HEK293 (cell line): ENCODE measurements at regions not wholly inside any gene's neighbourhood (a gene's known extent, or its start where the extent isn't known, plus 50 kb on each side); places are given as distances from the start of the nearest gene placed in this dataset.

Experiments
- CTCF ChIA-PET: fragments of 350-600 bp; formaldehyde crosslinking; extraction: SDS; loops from one replicate; lab custom pipeline; 2021; ENCODE audit warnings: antibody characterized with exemption; lab: Yijun Ruan, JAX
- POLR2A ChIA-PET: fragments of 300-600 bp; formaldehyde crosslinking; extraction: SDS; loops from one replicate; lab custom pipeline; 2020; ENCODE audit warnings: antibody characterized with exemption, inconsistent platforms; lab: Yijun Ruan, JAX
- H3K27ac ChIP-seq: fragments of 200-500 bp; sonication (Bioruptor generic); 2 replicates; pipeline ENCODE4 v1.5.1; 2014; ENCODE audit warnings: low read depth, low read length, control low read depth, inconsistent platforms; ENCODE audit errors: extremely low read depth
- H3K36me3 ChIP-seq, 2 experiments: fragments of 200-500 bp in 1 of 2; sonication (Bioruptor generic) in 1 of 2; 1 replicate in 1 of 2; 2 replicates in 1 of 2; pipeline ENCODE4 v1.5.1; 2014 to 2017; ENCODE audit warnings: inconsistent platforms in 2 of 2, low read length in 2 of 2; ENCODE audit not compliant: control insufficient read depth in 2 of 2, insufficient read depth in 1 of 2
- H3K4me1 ChIP-seq: fragments of 200-500 bp; sonication (Bioruptor generic); 2 replicates; pipeline ENCODE4 v1.5.1; 2014; ENCODE audit warnings: mild to moderate bottlenecking, low read length, inconsistent platforms; ENCODE audit not compliant: control insufficient read depth, insufficient read depth
- H3K4me3 ChIP-seq: 2 replicates; pipeline ENCODE4 v1.5.1; 2011; ENCODE audit warnings: low read depth, mild to moderate bottlenecking, control low read depth, low read length, moderate library complexity
- H3K9me3 ChIP-seq: fragments of 200-500 bp; sonication (Bioruptor generic); 2 replicates; pipeline ENCODE4 v1.5.1; 2014; ENCODE audit warnings: low read depth, low read length, inconsistent platforms; ENCODE audit not compliant: control insufficient read depth, insufficient read depth
- GFI1B ChIP-seq: fragments of 450-650 bp; formaldehyde crosslinking; IDR thresholded peaks from 2 replicates; pipeline ENCODE4 v1.5.1; 2016; ENCODE audit warnings: missing biosample characterization, missing genetic modification characterization
- HOXA7 ChIP-seq: sonication (generic); formaldehyde crosslinking; IDR thresholded peaks from 2 replicates; pipeline ENCODE4 v1.8.1; 2022; ENCODE audit warnings: missing genetic modification reagents, borderline replicate concordance
- HOXD13 ChIP-seq: sonication (generic); formaldehyde crosslinking; IDR thresholded peaks from 2 replicates; pipeline ENCODE4 v1.8.0; 2022; ENCODE audit warnings: missing genetic modification reagents, borderline replicate concordance
- PRDM10 ChIP-seq: fragments of 450-650 bp; formaldehyde crosslinking; IDR thresholded peaks from 2 replicates; pipeline ENCODE4 v1.5.1; 2016; ENCODE audit warnings: missing biosample characterization, missing genetic modification characterization
- PRDM2 ChIP-seq: fragments of 450-650 bp; formaldehyde crosslinking; IDR thresholded peaks from 2 replicates; pipeline ENCODE4 v1.5.1; 2016; ENCODE audit warnings: missing biosample characterization, missing genetic modification characterization, borderline replicate concordance
- REPIN1 ChIP-seq: fragments of 450-650 bp; formaldehyde crosslinking; IDR thresholded peaks from 2 replicates; pipeline ENCODE4 v1.5.1; 2017; ENCODE audit warnings: missing biosample characterization, missing genetic modification characterization, low read depth
- YY1 ChIP-seq: fragments of 450-650 bp; formaldehyde crosslinking; IDR thresholded peaks from 2 replicates; pipeline ENCODE4 v1.5.1; 2018; ENCODE audit warnings: missing biosample characterization, missing genetic modification characterization
- ZBTB20 ChIP-seq: fragments of 450-650 bp; formaldehyde crosslinking; IDR thresholded peaks from 2 replicates; pipeline ENCODE4 v1.5.1; 2016; ENCODE audit warnings: missing biosample characterization, missing genetic modification characterization
- ZEB2 ChIP-seq: fragments of 450-650 bp; formaldehyde crosslinking; IDR thresholded peaks from 2 replicates; pipeline ENCODE4 v1.5.1; 2016; ENCODE audit warnings: missing biosample characterization, missing genetic modification characterization
- ZFP37 ChIP-seq: fragments of 450-650 bp; formaldehyde crosslinking; IDR thresholded peaks from 2 replicates; pipeline ENCODE4 v1.5.1; 2016; ENCODE audit warnings: missing biosample characterization, missing genetic modification characterization
- ZNF157 ChIP-seq: fragments of 450-650 bp; formaldehyde crosslinking; IDR thresholded peaks from 2 replicates; pipeline ENCODE4 v1.5.1; 2016; ENCODE audit warnings: missing biosample characterization, missing genetic modification characterization
- ZNF169 ChIP-seq: fragments of 450-650 bp; formaldehyde crosslinking; IDR thresholded peaks from 2 replicates; pipeline ENCODE4 v1.5.1; 2016; ENCODE audit warnings: missing biosample characterization, missing genetic modification characterization
- ZNF394 ChIP-seq: fragments of 450-650 bp; formaldehyde crosslinking; IDR thresholded peaks from 2 replicates; pipeline ENCODE4 v1.5.1; 2016; ENCODE audit warnings: missing biosample characterization, missing genetic modification characterization, mild to moderate bottlenecking, moderate library complexity, borderline replicate concordance
- ZNF488 ChIP-seq: fragments of 450-650 bp; formaldehyde crosslinking; IDR thresholded peaks from 2 replicates; pipeline ENCODE4 v1.5.1; 2016; ENCODE audit warnings: missing biosample characterization, missing genetic modification characterization
- ZNF530 ChIP-seq: fragments of 450-650 bp; formaldehyde crosslinking; IDR thresholded peaks from 2 replicates; pipeline ENCODE4 v1.5.1; 2016; ENCODE audit warnings: low read depth, missing biosample characterization, missing genetic modification characterization
- ZNF544 ChIP-seq: fragments of 450-650 bp; formaldehyde crosslinking; IDR thresholded peaks from 2 replicates; pipeline ENCODE4 v1.5.0; 2017; ENCODE audit warnings: missing biosample characterization, missing genetic modification characterization
- ZNF549 ChIP-seq: fragments of 450-650 bp; IDR thresholded peaks from 2 replicates; pipeline ENCODE4 v1.5.1; 2018; ENCODE audit warnings: missing biosample characterization, missing genetic modification characterization, mild to moderate bottlenecking, inconsistent platforms, moderate library complexity
- ZNF791 ChIP-seq: fragments of 450-650 bp; formaldehyde crosslinking; IDR thresholded peaks from 2 replicates; pipeline ENCODE4 v1.5.1; 2016; ENCODE audit warnings: missing biosample characterization, missing genetic modification characterization

- H3K27ac ChIP-seq, result no peak overlapping the region
- POLR2A ChIA-PET, result no interaction called here
- H3K4me1 ChIP-seq, result no peaks in the 10 kb centered on the region
- TF ChIP-seq ZNF394 (tag by site-specific recombination) (no peak), HOXA7 (no peak), PRDM10 (tag by site-specific recombination) (no peak), ZBTB20 (tag by site-specific recombination) (no peak), ZFP37 (no peak), ZNF549 (tag by site-specific recombination) (no peak), ZNF169 (no peak), ZNF530 (tag by site-specific recombination) (no peak), ZNF791 (tag by site-specific recombination) (no peak)
- peaks cover 11 to 12% of the 10 kb centered on the region in 2 experiments; a peak in 2 of 3 replicates for H3K36me3 ChIP-seq
- H3K4me3 ChIP-seq, result no peak overlapping the region
- CTCF ChIA-PET, result interaction anchor here (0.5 to 2.0 kb wide), 3 partner anchors 9 to 171 kb away, joined by 3 to 13 read pairs (median 4); no protein-coding TSS in a partner anchor
- H3K9me3 ChIP-seq, result no peaks in the 10 kb centered on the region
These were observed 62.1 kb downstream of the DOP1B start for GRCh38 chr21:36218691-36219090.

- no peaks in the 10 kb centered on the region for H3K9me3 ChIP-seq
- H3K4me1 ChIP-seq, result no peaks in the 10 kb centered on the region
- H3K4me3 ChIP-seq, result no peak overlapping the region
- POLR2A ChIA-PET, result interaction anchor here (0.6 kb wide), 2 partner anchors 96 to 167 kb away, joined by 3 read pairs; partner anchors contain the start of gene MORC3
- H3K36me3 ChIP-seq, result peaks cover 4 to 8% of the 10 kb centered on the region in 2 experiments; a peak in 2 of 3 replicates
- TF ChIP-seq ZNF544 (tag by site-specific recombination) (no peak), ZEB2 (no peak), REPIN1 (tag by site-specific recombination) (no peak), GFI1B (tag by site-specific recombination) (no peak), PRDM2 (tag by site-specific recombination) (no peak), ZNF157 (tag by site-specific recombination) (no peak), YY1 (tag by site-specific recombination) (no peak), HOXD13 (CRISPR knock-in tag) (no peak), ZNF488 (tag by site-specific recombination) (no peak)
- TF ChIP-seq, all 188 proteins: peak for 0
- no peak overlapping the region for H3K27ac ChIP-seq
- CTCF ChIA-PET, result interaction anchor here (0.6 to 1.7 kb wide), 6 partner anchors 10 to 83 kb away, joined by 3 to 6 read pairs (median 4); no protein-coding TSS in a partner anchor
These were observed 66.8 kb downstream of the DOP1B start for GRCh38 chr21:36223451-36223850.
